A172 (cell line): ENCODE measurements at regions not wholly inside any gene's neighbourhood (a gene's known extent, or its start where the extent isn't known, plus 50 kb on each side); places are given as distances from the start of the nearest gene placed in this dataset.
"Not testable (repeated sequence)": the region's sequence is repeated elsewhere in the genome, so short reads cannot be mapped to it uniquely, and the experiment has no call there.

Source experiments
- DNase-seq: peaks from one replicate; pipeline ENCODE4 v3.0.0-alpha.2; 2015; ENCODE audit warnings: low spot score

DNA sequence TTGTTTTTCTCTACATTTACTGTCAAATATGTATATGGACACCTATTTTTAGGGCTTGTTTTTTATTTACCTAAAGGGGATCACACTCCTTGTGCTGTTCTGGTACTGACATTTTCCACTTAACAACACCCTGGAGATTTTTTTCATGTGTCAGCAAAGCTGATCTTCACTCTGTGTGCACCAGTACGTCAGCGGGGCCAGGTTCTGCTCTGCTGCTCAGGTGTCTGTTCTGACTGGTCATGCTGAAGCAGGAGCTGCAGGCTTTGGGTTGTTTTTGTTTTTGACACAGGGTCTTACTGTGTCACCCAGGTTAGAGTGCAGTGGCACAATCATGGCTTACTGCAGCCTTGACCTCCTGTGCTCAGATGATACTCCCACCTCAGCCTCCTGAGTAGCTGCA lies 81.9 kb upstream of the CCND2 start:
- no peak for DNase-seq

DNA sequence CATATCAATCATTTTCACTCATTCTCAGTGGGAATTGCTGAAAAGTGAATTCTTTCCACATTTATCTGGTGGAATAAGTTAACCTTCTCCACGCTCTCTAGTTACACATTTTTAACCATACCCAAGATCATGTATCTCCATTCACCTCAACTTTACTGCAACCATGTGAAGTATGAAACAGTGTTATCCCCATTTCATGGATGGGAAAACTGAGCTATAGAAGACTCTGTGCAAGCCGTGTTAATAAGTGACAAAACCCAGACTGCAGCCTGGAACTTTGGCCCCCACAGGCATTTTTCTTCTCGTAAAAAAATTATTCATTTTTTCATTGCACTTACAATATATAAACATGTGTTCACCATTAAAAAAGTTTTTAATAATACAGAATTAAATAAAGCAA lies 82.4 kb upstream of the CCND2 start:
- no peak for DNase-seq

DNA sequence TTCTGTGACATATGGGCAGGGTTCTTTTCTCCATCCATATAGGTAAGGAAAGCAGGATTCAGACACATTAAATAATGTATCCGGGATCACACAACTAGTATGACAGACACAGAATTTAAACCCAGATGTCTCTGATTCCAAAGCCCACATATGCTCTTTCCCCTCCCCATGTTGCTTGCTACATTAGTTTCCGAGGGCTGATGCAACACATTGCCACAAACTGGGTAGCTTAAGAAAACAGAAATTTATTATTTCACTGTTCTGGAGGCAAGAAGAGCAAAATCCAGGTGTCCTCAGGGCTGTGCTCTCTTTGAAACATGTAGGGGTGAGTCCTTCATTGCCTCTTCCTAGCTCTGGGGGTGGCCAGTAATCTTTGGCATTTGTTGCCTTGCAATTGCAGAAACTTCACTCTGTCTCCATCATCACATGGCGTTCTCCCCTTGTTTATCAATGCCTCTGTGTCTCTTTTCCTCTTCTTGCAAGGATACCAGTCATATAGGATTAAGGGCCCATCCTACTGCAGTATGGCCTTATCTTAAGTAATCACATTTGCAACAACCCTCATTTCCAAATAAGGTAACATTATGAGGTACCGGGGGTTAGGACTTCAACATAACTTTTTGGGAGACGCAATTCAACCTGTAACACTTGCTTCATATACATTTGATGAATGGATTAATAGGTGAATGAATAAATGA lies 83.0 kb upstream of the CCND2 start:
- DNase-seq = no peak

- no peak for DNase-seq
Observed at GRCh38 chr12:4189721-4190120, 83.8 kb upstream of the CCND2 start.

GRCh38 chr12:4187916-4188315 lies 85.6 kb upstream of the CCND2 start:
- DNase-seq = no peak

GRCh38 chr12:4187315-4187714 lies 86.2 kb upstream of the CCND2 start:
- DNase-seq = not testable (repeated sequence)

- no peak for DNase-seq
Observed at GRCh38 chr12:4178424-4179170, 95.0 kb upstream of the CCND2 start.

- DNase-seq = no peak
Observed at GRCh38 chr12:4177262-4177661, 96.3 kb upstream of the CCND2 start.

DNA sequence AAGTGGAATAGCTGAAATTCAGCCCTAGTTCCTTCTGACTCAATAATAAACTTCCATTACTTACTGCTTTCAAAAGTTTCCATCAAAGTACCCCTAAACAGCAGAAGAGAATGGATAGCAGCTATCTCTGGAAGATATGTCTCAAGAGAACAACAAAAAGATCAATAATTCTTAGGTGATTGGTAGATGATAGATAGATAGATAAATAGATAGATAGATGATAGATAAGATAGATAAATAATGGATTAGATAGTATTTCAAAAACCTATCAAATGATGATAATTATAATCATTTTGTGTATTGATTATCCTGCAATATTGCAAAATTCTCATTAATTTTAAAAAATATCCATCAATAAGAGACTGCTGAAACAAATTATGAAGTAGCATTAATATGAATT lies 97.4 kb upstream of the CCND2 start:
- no peak for DNase-seq

GRCh38 chr12:4174417-4174816 lies 99.1 kb upstream of the CCND2 start:
- DNase-seq = no peak

DNA sequence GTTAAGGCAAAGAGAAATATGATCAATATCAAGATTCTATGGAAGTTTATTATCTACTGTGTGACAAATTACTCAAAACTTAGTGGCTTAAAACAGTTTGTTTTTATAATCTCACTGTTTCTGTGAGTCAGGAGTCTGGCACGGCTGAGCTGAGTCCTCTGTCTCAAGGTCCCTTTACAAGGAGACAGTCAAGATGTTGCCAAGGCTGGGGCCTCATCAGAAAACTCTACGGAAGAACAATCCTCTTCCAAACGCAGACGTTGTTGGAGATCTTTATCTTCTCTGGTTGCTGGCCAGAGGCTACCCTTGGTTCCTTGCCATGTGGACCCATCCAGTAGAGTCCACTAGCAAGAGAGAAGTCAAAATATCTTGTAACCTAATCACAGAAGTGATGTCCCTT lies 100.6 kb upstream of the CCND2 start:
- no peak for DNase-seq

DNA sequence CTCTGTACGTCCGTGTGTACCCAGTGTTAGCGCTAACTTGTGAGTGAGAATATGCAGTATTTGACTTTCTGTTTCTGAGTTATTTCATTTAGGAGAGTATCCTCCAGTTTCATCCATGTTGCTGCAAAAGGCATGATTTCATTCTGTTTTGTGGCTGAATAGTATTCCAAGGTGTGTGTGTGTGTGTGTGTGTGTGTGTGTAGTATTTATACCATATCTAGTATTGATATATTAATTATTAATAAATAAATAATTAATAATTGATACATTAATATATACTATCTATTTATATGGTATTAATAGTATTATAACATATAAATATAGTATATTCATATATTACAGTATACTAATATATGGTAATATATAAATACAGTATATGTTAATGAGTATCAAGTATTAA lies 101.8 kb upstream of the CCND2 start:
- DNase-seq = no peak

DNA sequence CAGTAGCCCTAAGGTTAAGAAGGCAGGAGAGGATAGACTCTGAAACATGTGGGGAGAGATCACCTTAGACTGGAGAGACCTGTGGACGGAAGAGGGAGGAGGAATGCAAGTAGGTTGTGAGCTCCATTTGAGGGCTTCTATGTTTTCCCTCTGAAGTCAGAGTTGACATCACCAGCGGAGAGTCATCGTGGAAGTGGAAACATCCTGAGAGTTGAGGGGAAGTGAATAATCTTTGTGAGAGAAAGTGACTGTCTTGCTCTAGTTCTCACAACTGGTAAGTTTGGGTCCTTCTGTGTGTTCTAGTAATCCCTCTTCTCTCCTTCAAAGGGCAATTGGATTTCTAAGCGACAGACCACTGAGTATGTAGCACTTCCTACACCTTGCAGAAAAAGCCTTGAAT lies 103.6 kb upstream of the CCND2 start:
- DNase-seq = no peak

DNA sequence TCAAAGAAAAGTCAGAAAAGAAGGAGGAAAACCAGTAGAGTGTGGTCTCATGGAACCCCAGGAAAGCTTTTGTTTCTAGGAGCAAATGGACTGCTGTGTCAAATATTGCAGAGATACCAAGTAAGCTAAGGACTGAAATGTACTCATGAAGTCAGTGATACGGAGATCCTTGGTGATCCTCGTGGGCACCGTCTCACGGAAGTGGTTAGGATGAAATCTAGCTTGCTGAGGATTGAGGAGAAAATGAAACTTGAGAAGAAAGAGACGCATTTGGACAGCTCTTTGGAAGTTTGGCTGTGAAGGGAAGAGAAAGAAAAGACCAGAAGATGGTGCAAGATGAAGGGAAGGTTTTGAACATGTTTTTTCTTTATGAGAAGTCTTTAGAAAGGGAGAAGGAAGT lies 104.0 kb upstream of the CCND2 start:
- no peak for DNase-seq

- DNase-seq = no peak
Observed at GRCh38 chr12:4168036-4168435, 105.5 kb upstream of the CCND2 start.

DNA sequence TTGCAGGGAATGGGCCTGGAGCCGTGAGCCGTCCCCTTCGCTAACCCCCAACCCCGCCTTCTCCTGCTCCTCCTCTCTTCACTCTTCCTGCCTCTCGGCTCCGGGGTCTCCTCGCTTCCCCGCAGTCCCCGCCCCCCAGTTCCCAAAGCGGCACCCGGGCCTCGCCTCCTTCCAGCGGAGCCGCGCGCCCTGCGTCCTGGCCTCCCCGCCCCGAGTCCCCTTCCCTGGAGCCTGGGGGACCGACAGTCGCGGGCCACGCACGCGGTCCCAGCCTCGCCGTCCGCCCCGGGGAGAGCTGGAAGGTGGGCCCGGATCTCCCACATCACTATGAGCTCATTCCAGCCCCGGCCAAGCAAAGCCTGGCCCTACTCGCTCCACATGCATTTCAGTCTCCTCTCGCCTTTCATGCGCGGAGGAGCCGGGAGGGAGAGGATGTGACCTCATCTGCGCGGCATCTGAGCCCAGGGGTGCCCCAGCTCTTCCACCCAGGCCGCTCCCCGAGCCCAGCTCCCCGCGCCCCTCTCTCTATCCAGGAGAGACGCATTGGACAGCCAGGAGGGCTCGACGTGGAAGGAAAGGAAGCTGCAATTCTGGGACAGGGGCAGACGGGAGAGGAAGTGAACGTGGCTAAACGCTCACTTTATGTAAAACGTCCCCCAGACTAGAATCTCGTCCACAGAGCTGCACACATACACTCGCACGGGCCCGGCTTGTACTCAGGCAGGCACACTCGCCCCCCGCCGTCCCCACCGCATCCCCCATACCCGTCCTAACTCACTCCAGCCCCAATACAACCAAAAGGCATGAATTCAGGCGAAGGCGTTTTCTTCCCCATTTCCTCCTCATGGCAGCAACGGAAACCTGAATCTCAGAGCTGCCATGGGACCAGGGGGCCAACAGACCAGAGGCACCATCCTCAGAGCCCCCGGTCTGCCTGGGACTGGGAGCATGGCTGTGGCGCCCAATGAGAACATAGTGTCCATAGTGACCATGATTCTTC lies 108.7 kb upstream of the CCND2 start:
- DNase-seq = no peak

DNA sequence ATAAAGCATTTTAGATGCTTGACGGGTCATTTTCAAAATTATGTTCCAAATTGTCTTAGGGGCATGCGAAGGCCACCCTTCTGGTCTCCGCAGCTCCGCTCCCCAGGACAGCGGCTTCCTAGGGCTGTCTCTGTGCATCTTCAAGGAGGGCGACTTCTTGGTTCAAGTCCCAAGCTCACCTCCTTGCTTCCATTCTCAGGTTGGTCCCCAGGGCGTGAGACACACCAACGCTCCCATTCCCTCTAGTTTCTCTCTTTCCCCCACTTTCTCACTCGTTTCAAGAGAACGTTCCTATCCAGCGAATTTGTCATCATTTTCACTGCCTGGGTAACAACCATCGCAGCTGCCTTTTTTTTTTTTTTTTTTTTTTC lies 109.4 kb upstream of the CCND2 start:
- DNase-seq = no peak

GRCh38 chr12:4161718-4162117 lies 111.8 kb upstream of the CCND2 start:
- DNase-seq = no peak

GRCh38 chr12:4160314-4161040 lies 113.1 kb upstream of the CCND2 start:
- no peak for DNase-seq

DNA sequence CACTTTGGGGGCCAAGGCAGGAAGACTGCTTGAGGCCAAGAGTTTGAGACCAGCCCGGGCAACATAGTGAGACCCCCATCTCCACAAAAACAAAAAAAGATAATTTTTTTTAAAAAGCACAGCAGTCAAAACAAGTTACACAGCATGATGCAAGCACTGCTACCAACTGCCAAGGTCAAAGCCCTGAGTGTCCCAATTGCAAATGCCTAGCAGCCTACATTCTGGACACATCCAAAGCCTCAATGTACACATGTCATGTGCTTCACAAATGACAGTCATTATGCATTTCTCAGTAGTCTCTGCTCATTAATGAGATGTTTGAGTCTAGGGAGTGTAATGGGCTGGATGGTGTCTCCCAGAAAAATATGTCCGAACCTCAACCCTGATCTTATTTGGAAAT lies 113.7 kb upstream of the CCND2 start:
- no peak for DNase-seq

DNA sequence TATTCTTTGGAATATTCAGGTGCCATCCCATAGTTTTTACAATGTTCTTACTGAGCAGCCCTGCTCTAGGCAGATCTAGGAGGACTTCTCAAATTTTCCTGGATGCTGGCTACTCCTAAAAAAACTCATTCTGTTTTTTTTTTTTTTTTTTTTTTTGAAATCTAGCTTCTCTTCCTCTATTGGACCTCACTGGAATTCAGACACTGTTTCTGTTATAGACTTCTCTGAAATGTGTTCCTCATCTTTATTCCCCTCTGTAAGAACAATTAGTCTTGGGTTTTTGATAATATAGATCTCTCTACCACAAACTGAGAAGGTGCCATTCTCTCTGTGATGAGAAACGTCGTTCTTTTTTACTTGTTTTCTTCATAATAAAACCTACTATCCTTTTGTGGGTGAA lies 115.3 kb upstream of the CCND2 start:
- no peak for DNase-seq

DNA sequence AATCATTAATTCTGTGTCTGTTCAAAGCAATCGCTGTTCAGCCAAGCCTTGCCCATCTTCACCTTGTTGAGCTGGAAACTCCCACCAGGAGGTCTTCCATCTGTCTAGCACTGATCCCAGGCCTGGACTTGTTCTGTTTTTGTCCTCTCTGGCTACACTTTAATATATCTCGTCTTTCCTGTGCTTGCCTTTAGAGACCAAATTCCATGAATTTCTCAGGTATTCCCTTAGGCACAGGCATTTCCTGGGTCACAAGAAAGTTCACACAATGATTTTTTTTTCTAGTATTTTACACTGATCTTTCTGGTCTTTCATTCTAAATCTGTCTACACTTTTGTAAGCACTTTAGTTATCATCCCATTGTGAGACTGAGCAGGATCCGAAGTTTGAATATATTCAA lies 116.4 kb upstream of the CCND2 start:
- no peak for DNase-seq
